HG02840 (cell line): ENCODE measurements at regions not wholly inside any gene's neighbourhood (a gene's known extent, or its start where the extent isn't known, plus 50 kb on each side); places are given as distances from the start of the nearest gene placed in this dataset.
A peak's percentile ranks its signal among the peaks of the same experiment; 100 is the strongest.

Experiments used
- ATAC-seq: cut with Tn5 transposase; IDR thresholded peaks from one replicate; pipeline ENCODE4 v1.9.1; 2021; ENCODE audit warnings: mild to moderate bottlenecking, moderate library complexity, moderate number of reproducible peaks; ENCODE audit not compliant: unreplicated experiment, low FRiP score

- no peak for ATAC-seq
Measured at GRCh38 chr2:71277536-71278103, 50.7 kb upstream of the PAIP2B start.

DNA sequence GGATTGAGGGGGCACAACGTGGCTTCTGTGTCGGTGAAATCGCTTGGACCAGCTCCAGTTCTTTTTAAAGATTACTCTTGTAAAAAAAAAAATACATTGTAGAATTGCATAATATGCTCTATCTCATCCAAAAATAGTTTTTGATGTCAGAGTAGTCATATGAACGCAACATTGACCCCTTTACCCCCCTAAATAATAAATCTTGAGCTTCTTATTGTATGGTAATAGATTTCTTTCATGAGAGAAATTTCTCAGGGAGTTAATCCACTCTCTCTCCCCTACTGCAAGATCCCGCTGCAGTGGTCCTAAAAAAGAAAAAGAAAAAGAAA lies 50.2 kb upstream of the PAIP2B start:
- ATAC-seq = no peak

- ATAC-seq = peak; percentile 96
Measured at GRCh38 chr2:71276311-71277146, 49.6 kb upstream of the PAIP2B start.
